Spinal cord (tissue), 9 donors: ENCODE measurements at regions not wholly inside any gene's neighbourhood (a gene's known extent, or its start where the extent isn't known, plus 50 kb on each side); places are given as distances from the start of the nearest gene placed in this dataset.
"Not testable (repeated sequence)": the region's sequence is repeated elsewhere in the genome, so short reads cannot be mapped to it uniquely, and the experiment has no call there.

Experiments
- DNase-seq, 6 donors: peaks; one replicate each; pipeline versions ENCODE4 v3.0.0 to v3.0.0-alpha.2; 2013 to 2015; ENCODE audit warnings: low spot score in 6 of 6, low read depth in 4 of 6
- H3K27ac ChIP-seq: one replicate; pipeline ENCODE4 v1.5.1; 2013; ENCODE audit warnings: low read depth, low read length, control low read depth
- H3K27me3 ChIP-seq: one replicate; pipeline ENCODE4 v1.6.1; 2013; ENCODE audit warnings: low read length; ENCODE audit not compliant: control insufficient read depth, insufficient read depth
- H3K36me3 ChIP-seq: one replicate; pipeline ENCODE4 v1.6.1; 2013; ENCODE audit warnings: low read length; ENCODE audit not compliant: control insufficient read depth, insufficient read depth
- H3K4me1 ChIP-seq: one replicate; pipeline ENCODE4 v1.6.1; 2013; ENCODE audit warnings: low read length; ENCODE audit not compliant: control insufficient read depth, insufficient read depth
- H3K4me3 ChIP-seq: one replicate; pipeline ENCODE4 v1.5.1; 2013; ENCODE audit warnings: low read depth, low read length, control low read depth
- H3K9me3 ChIP-seq: one replicate; pipeline ENCODE4 v1.6.1; 2013; ENCODE audit warnings: low read length; ENCODE audit not compliant: control insufficient read depth, insufficient read depth
- WGBS: methylation state at CpG from one replicate; pipeline ENCODE4 v1.1.5; 2013; ENCODE audit warnings: missing lambda C conversion rate; ENCODE audit not compliant: insufficient coverage; 5-methylcytosine and 5-hydroxymethylcytosine counted together
- donor health status: healthy.

DNA sequence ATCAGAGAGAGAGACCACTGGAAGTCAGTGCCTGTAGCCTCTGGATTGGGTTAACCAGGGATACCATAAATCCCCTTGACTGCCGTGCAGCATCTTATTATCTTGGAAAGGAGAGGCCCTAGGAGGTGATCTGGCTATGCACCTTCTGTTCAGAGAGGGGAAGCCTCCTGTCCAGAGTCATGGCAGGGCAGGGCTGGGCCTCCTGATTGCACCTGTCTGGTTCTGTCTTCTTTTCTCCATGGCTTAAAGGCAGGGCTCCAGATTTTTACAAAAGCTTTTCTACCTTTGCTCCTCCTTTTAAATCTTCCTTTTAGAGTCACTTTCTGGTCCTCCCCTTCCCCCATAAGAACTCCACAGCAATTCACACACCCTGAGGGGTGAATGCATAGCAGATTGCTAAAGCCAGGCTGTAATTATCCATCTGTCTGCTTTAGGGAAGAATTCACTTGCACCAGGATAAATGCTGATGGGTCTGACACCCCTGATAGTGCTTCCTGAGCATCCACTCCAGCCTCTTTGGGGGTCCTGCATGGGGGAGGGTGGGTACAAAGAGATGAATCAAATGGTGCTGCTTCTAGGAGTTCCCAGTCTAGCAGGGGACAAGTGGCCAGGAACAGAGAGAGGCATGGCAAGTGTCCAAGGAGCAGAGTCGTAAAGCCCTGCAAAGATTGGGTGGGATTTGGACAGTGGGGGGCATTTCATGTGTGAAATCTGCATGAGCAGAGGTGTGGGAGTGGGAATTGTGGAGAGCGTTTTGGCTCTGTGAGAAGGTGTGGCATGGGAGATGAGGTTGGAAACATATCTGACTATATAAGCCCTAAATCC is 141.3 kb upstream of the ALDH1B1 start:
- Histone ChIP-seq H3K4me3 (no peak overlapping the region), H3K4me1 (peaks cover 2% of the 10 kb centered on the region), H3K27ac (no peak overlapping the region), H3K36me3 (no peaks in the 10 kb centered on the region), H3K27me3 (no peaks in the 10 kb centered on the region), H3K9me3 (no peaks in the 10 kb centered on the region)
- 16% methylated on average over 2 of the region's 3 CpGs for WGBS
- peak in 2 of 6 donors; percentile 41 to 77 for DNase-seq

DNA sequence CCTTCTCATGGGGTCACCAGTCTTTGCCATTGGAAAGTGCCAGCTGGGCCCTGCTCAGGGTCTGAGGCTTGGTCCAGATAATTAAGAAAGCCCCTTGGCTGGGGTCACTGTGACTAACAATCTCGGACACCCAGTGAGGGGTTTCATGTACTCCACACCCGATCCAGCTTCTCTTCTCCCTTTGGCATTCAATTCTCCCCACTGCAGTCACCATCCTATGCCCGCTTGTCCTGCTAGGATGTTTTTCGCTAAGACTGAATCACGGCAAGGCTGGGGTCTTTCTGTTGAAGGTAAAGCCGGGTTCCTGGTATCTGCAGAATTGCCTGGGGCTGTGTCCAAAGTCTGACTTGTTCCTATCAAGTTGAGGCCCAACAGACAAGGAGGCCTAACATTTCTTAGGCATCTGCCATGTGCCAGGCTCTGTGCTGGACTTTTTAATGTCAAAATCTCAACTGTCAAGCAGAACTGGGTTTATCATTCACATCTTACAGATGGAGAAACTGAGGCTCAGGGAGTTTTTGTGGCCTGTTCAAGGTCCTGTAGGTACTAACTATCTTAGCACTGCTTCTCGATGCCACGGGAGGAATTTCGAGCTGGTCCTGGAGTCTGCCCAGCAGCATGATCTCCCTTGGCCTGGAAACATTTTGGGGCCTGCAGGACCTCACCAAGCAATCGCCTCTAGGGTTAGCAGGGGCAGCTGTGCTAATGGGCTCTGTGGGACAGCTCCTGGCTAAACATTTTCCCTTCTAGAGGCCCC is 142.0 kb upstream of the ALDH1B1 start:
- H3K9me3 ChIP-seq = no peaks in the 10 kb centered on the region
- DNase-seq = no peak
- H3K36me3 ChIP-seq = no peaks in the 10 kb centered on the region
- H3K4me1 ChIP-seq = peaks cover 2% of the 10 kb centered on the region
- 83% methylated on average over 9 of the region's 10 CpGs for WGBS
- H3K27ac ChIP-seq = no peak overlapping the region
- H3K4me3 ChIP-seq = no peak overlapping the region
- H3K27me3 ChIP-seq = no peaks in the 10 kb centered on the region

DNA sequence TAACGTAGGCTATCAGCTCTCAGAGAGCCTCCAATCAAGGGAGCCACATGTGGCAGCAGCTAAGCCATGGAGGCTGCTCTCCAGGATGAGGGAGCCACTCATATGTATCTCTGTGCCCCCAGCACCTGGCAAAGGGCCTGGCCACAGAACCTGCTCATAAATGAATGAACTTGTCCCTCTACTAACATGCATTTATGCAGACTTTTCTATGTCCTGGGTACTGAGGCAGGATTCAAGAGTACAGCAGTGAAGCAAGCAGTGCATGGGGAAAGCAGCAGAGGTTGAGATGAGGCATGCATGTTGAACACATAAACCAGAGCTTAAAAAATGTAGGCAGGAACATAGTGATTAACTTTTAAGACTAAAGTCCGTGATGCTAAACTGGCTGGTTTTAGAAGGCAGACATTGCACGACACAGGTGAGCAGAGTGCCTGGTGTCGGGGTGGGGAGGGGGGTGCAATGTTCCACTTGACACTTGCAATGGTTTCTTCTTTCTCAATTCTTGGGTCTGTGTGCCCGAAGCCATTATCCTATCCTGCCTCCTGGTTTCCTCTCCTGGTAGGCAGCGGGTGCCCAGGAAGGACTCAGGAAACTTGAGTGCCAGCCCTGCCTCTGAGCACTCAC is 142.8 kb upstream of the ALDH1B1 start:
- Histone ChIP-seq H3K9me3 (no peaks in the 10 kb centered on the region), H3K27ac (no peak overlapping the region), H3K4me3 (no peak overlapping the region), H3K36me3 (no peaks in the 10 kb centered on the region), H3K4me1 (peaks cover 2% of the 10 kb centered on the region), H3K27me3 (no peaks in the 10 kb centered on the region)
- 87% methylated on average over 6 of the region's 6 CpGs for WGBS
- DNase-seq = no peak

DNA sequence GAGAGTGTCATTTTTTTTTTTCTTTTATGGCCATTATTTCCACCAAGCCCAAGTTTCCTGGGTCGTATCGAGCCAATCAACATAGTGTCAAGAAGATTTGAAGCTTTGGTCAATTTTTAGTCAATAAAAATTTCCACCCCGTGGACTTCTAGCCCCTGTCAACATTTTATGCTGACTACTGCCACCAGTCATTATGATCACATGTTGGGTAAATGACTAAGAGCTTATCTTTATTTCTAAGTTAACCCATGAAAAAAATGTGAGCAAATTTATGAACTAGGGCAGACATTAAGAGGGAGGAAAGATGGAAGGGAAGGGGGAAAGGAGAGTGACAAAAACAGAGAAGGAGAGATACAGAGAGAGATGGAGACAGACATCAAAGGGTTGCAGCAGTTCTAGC is 143.5 kb upstream of the ALDH1B1 start:
- WGBS = no CpG with 5 or more reads among the region's 3 CpGs
- no peaks in the 10 kb centered on the region for H3K27me3 ChIP-seq
- no peaks in the 10 kb centered on the region for H3K9me3 ChIP-seq
- H3K27ac ChIP-seq = no peak overlapping the region
- no peak for DNase-seq
- no peak overlapping the region for H3K4me3 ChIP-seq
- peaks cover 2% of the 10 kb centered on the region for H3K4me1 ChIP-seq
- H3K36me3 ChIP-seq = no peaks in the 10 kb centered on the region

DNA sequence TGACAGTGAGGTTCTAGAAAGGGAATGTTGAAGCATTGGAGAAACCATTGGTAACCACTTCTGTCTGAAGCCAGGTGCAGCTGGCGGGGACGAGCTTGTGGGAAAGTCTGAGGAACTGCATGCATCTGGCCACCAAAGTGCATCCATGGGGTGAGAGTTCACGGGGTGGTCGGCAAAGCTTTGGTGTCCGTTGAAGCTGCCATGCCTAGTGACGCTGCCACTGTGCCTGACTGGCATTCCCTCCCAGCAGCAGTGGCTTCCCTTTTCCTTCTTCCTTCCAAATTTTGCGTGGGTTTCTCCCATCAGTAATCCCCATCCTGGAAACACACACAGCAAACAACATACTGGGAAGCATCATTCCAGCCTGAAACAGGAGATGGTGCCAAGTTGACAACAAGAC is 145.7 kb upstream of the ALDH1B1 start:
- Histone ChIP-seq H3K27ac (no peak overlapping the region), H3K4me1 (peaks cover 2% of the 10 kb centered on the region), H3K9me3 (no peaks in the 10 kb centered on the region), H3K27me3 (no peaks in the 10 kb centered on the region), H3K36me3 (no peaks in the 10 kb centered on the region), H3K4me3 (no peak overlapping the region)
- no peak for DNase-seq
- 90% methylated on average over 6 of the region's 7 CpGs for WGBS

DNA sequence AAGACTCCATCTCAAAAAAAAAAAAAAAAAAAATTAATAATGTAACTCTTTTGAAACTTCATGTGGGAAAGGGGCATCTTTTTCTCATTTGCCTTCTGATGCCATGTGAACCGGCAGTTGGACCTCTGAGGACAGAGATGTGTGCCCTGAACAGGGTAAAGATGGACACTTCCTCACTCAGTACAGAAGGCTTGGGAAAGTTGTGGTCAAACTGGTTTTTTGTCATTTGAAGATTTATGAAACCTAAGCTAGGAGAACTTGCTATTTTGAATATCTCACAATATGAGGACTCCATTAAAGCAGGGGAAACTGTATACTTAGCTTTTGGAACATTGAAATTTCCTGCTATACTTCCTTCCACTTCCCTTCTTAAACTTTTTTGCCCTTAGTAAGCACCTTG is 147.5 kb upstream of the ALDH1B1 start:
- no peak for DNase-seq
- Histone ChIP-seq H3K27me3 (no peaks in the 10 kb centered on the region), H3K9me3 (no peaks in the 10 kb centered on the region), H3K36me3 (no peaks in the 10 kb centered on the region), H3K4me1 (no peaks in the 10 kb centered on the region), H3K27ac (no peak overlapping the region), H3K4me3 (no peak overlapping the region)
- no CpG with 5 or more reads among the region's 1 CpG for WGBS

DNA sequence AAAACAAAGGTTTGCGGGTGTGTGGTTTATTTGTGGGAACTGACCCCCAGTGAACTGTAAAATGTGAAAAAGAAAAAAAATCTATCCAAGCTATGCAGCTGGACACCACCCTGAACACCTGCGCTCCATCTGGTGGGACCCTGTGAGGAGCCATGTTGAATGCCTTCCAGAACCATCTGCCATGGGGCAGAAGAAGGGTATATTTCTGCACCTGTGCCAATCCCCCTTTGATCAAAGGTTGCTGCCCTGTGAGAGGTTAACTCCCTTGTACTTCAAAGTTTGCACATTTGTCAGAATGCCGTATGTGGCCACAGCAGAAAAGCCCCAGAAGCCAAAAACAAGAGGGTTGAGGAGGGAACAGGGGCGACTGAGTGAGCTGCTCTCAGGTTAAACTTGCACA is 148.5 kb upstream of the ALDH1B1 start:
- no peaks in the 10 kb centered on the region for H3K9me3 ChIP-seq
- DNase-seq = no peak
- no peaks in the 10 kb centered on the region for H3K27me3 ChIP-seq
- no peak overlapping the region for H3K27ac ChIP-seq
- 68% methylated on average over 3 of the region's 4 CpGs for WGBS
- no peaks in the 10 kb centered on the region for H3K36me3 ChIP-seq
- no peaks in the 10 kb centered on the region for H3K4me1 ChIP-seq
- no peak overlapping the region for H3K4me3 ChIP-seq

DNA sequence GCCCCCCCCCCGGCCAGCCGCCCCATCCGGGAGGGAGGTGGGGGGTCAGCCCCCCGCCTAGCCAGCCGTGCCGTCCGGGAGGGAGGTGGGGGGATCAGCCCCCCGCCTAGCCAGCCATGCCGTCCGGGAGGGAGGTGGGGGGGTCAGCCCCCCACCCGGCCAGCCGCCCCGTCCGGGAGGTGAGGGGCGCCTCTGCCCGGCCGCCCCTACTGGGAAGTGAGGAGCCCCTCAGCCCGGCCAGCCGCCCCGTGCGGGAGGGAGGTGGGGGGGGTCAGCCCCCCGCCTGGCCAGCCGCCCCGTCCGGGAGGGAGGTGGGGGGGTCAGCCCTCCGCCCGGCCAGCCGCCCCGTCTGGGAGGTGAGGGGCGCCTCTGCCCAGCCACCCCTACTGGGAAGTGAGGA is 150.4 kb upstream of the ALDH1B1 start:
- H3K27me3 ChIP-seq, H3K4me1 ChIP-seq, H3K9me3 ChIP-seq, H3K4me3 ChIP-seq, H3K27ac ChIP-seq, H3K36me3 ChIP-seq, DNase-seq: not testable (repeated sequence)
- WGBS = no CpG with 5 or more reads among the region's 30 CpGs

DNA sequence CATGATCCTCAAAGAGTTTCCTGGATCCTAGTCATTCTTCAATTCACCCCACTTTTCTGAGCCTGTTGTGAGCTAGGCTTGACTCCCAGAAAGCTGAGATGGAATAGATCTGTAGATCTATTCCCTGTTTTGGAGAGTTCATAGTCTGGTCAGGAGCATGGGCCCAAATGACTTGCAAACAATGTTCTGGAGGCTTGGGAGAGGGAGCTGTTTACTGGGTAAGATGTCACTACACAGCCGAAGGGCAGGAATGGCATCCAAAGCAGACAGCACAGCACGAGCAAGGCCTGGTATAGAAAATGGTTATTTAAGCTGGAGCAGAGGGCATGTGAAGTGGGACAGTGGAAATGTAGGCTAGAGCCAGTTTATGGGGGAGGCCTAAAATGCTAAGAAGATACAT is 152.5 kb upstream of the ALDH1B1 start:
- 92% methylated on average over 2 of the region's 2 CpGs for WGBS
- no peaks in the 10 kb centered on the region for H3K36me3 ChIP-seq

More for the DNA sequence above, 152.5 kb upstream of the ALDH1B1 start:
- no peak for DNase-seq
- Histone ChIP-seq H3K27me3 (no peaks in the 10 kb centered on the region), H3K4me1 (no peaks in the 10 kb centered on the region), H3K27ac (no peak overlapping the region), H3K9me3 (no peaks in the 10 kb centered on the region), H3K4me3 (no peak overlapping the region)
